Cardiac muscle cell (in vitro differentiated cells and primary cell): ENCODE measurements at regions not wholly inside any gene's neighbourhood (a gene's known extent, or its start where the extent isn't known, plus 50 kb on each side); places are given as distances from the start of the nearest gene placed in this dataset.
"Not testable (repeated sequence)": the region's sequence is repeated elsewhere in the genome, so short reads cannot be mapped to it uniquely, and the experiment has no call there.

Source experiments
- DNase-seq, 2 donors: peaks; one replicate each; pipeline versions ENCODE4 v3.0.0 to v3.0.0-alpha.2; 2010 to 2017; ENCODE audit warnings: low read depth in 1 of 2, low spot score in 1 of 2
- H3K27ac ChIP-seq: fragments of 200-600 bp; sonication (generic); 2 replicates; pipeline ENCODE4 v1.5.1; 2016
- H3K27me3 ChIP-seq: fragments of 200-600 bp; sonication (generic); 2 replicates; pipeline ENCODE4 v1.6.0; 2016; ENCODE audit warnings: control low read depth
- H3K36me3 ChIP-seq: fragments of 200-600 bp; sonication (generic); 2 replicates; pipeline ENCODE4 v1.5.1; 2016; ENCODE audit warnings: control low read depth
- H3K4me1 ChIP-seq: fragments of 200-600 bp; sonication (generic); 2 replicates; pipeline ENCODE4 v1.8.1; 2017; ENCODE audit warnings: low read depth, mild to moderate bottlenecking, mixed run types
- H3K4me3 ChIP-seq: fragments of 200-600 bp; sonication (generic); 2 replicates; pipeline ENCODE4 v1.5.1; 2016; ENCODE audit warnings: mild to moderate bottlenecking
- H3K9me3 ChIP-seq: fragments of 200-600 bp; sonication (generic); 2 replicates; pipeline ENCODE4 v1.5.1; 2017; ENCODE audit warnings: low read depth, mild to moderate bottlenecking, control low read depth
- TF ChIP-seq, protein P1 (sequence below): IDR thresholded peaks from 2 replicates; pipeline ENCODE4 v1.5.1; 2012; ENCODE audit warnings: low read depth, mild to moderate bottlenecking, low read length

DNA sequence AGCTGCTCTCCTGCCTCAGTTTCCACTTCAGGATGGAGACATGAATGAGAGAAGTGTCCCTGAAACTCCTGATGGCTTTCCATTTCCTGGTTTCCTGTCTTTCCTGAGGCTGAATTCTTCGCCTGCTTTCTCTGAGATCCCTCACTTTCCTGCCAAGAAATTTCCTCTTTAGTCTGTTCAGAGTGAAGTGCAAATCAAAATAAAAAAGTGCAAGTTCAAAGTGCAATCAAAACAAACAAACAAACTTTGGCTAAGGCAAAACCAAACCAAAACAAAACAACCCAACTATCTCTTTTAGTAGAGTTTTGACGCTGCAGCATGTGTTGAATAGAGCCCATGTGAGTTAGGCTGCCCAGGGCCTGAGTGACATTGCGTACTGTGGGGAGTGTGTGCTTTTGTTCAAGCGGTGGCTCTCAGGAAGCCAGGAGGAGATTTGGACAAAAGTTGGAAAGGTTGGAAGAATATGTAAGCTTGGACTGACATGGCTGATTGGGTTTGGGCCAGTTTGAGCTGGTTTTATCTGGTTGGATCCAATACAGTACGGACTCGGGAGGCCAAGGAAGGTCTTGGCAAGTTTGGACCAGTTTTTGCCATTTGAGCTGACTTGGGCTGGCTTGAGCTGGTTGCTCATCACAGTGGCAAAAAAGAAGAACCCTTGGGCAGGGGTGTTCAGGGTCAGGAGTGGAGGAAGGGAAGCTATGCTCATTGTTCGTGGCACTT lies 61.1 kb upstream of the TINAGL1 start:
- Histone ChIP-seq H3K36me3 (no peaks in the 10 kb centered on the region), H3K4me1 (no peaks in the 10 kb centered on the region), H3K27me3 (no peaks in the 10 kb centered on the region), H3K4me3 (no peak overlapping the region), H3K9me3 (no peaks in the 10 kb centered on the region), H3K27ac (no peak overlapping the region)
- TF ChIP-seq, protein P1, sequence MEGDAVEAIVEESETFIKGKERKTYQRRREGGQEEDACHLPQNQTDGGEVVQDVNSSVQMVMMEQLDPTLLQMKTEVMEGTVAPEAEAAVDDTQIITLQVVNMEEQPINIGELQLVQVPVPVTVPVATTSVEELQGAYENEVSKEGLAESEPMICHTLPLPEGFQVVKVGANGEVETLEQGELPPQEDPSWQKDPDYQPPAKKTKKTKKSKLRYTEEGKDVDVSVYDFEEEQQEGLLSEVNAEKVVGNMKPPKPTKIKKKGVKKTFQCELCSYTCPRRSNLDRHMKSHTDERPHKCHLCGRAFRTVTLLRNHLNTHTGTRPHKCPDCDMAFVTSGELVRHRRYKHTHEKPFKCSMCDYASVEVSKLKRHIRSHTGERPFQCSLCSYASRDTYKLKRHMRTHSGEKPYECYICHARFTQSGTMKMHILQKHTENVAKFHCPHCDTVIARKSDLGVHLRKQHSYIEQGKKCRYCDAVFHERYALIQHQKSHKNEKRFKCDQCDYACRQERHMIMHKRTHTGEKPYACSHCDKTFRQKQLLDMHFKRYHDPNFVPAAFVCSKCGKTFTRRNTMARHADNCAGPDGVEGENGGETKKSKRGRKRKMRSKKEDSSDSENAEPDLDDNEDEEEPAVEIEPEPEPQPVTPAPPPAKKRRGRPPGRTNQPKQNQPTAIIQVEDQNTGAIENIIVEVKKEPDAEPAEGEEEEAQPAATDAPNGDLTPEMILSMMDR = no peak
- no peak for DNase-seq

DNA sequence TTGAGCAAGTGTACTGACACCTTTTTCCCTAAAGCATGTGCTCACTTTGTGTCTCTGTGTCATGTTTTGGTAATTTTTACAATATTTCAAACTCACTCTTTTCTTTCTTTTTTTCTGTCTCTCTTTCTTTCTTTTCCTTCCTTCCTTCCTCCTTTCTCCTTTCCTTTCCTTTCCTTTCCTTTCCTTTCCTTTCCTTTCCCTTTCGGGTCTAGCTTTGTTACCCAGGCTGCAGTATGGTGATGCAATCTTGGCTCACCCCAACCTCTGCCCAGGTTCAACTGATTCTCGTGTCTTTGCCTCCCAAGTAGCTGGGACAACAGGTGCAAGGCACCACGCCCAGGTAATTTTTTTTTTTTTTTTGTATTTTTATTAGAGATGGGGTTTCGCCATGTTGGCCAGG lies 60.4 kb upstream of the TINAGL1 start:
- H3K4me3 ChIP-seq = no peak overlapping the region
- no peaks in the 10 kb centered on the region for H3K36me3 ChIP-seq
- DNase-seq = no peak
- TF ChIP-seq, protein P1 = no peak
- no peaks in the 10 kb centered on the region for H3K9me3 ChIP-seq
- H3K4me1 ChIP-seq = no peaks in the 10 kb centered on the region
- no peaks in the 10 kb centered on the region for H3K27me3 ChIP-seq
- H3K27ac ChIP-seq = no peak overlapping the region

DNA sequence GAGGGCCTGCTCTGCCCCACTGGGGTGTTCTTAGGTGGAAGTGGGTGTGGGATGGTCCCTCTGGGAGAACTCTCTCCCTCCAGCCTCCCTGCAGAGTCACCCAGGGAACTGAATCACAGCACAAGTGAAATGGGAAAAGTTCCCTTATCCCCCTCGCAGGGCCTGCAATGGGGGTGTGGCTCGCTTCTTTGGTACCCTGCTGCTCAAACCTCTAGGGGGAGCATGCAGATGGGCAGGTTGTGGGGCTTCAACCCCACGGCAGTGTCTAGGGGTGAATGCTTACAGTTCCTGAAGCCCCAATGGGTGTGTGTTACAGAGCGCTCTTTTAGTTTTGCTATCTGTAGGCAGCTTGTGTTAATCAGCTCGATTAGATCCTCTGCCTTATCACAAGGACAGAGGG lies 59.0 kb upstream of the TINAGL1 start:
- TF ChIP-seq, protein P1 = no peak
- no peaks in the 10 kb centered on the region for H3K9me3 ChIP-seq
- no peak overlapping the region for H3K4me3 ChIP-seq
- no peaks in the 10 kb centered on the region for H3K27me3 ChIP-seq
- no peaks in the 10 kb centered on the region for H3K36me3 ChIP-seq
- H3K27ac ChIP-seq = no peak overlapping the region
- no peaks in the 10 kb centered on the region for H3K4me1 ChIP-seq
- no peak for DNase-seq

DNA sequence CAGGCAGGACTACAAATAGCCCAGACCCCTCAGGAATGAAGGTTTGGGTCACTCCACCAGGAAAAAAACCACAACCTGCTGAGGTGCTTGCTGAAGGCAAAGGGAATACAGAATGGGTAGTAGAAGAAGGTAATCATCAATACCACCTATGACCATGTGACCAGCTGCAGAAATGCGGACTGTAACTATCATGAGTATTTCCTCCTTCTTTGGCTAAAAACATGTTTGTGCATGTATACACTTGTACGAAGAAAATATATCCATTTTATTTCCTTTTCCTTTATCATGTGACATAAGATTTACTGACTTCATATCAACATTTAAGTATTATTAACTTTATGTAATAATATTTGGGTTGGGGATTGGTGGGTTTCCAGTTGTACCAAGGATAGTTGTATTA lies 58.3 kb upstream of the TINAGL1 start:
- H3K27ac ChIP-seq, H3K9me3 ChIP-seq, H3K27me3 ChIP-seq, H3K4me1 ChIP-seq, H3K4me3 ChIP-seq, H3K36me3 ChIP-seq, DNase-seq: not testable (repeated sequence)

DNA sequence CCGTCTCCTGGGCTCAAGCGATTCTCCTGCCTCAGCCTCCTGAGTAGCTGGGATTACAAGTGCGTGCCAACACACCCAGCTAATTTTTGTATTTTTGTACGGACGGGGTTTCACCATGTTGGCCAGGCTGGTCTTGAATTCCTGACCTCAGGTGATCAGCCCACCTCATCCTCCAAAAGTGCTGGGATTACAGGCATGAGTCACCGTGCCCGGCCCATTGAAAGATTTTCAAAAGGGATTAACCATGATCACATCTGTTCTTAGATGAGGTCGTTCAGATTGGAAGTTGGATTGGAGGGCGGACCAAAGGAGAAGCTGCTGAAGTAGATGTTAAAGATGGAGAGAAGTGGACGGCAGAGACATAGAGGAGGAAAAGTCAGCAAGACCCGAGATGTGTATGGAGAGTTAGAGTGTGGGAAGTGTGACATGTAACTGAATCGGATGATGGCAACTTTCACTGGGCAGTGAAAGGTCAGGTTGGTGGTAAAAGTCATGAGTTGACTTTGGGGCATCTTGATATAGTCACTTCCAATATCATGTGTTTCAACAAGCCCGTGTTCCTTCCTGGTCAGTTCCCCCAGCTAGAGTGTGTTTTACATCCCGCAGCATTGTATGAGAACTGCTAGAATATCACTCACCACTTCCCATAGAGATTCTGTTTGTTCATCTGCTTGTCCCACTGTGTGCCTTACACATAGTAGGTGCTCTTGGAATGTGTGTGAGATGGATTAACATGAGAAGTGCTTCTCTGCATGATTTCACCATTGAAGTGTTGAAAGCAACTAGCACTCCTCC lies 54.4 kb upstream of the TINAGL1 start:
- H3K4me3 ChIP-seq = no peak overlapping the region
- H3K36me3 ChIP-seq = no peaks in the 10 kb centered on the region
- H3K27me3 ChIP-seq = no peaks in the 10 kb centered on the region
- H3K9me3 ChIP-seq = no peaks in the 10 kb centered on the region
- H3K4me1 ChIP-seq = no peaks in the 10 kb centered on the region
- no peak overlapping the region for H3K27ac ChIP-seq
- DNase-seq = no peak
- TF ChIP-seq, protein P1 = no peak

DNA sequence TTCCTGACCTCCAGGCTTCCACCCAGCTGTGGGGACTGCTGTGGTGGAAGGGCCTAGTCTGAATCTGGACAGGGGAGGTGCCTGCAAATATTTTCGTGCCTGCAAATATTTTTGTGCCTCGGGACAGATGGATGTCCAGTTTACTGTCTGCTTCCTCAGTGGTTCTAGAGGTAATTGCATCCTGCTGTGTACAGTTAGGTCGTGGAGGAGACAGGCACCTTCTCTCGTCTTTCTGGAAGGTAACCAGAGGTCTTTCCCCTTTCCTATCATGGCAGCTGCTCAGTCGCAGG lies 53.8 kb upstream of the TINAGL1 start:
- Histone ChIP-seq H3K27me3 (no peaks in the 10 kb centered on the region), H3K4me3 (no peak overlapping the region), H3K4me1 (no peaks in the 10 kb centered on the region), H3K36me3 (no peaks in the 10 kb centered on the region), H3K9me3 (no peaks in the 10 kb centered on the region), H3K27ac (no peak overlapping the region)
- no peak for DNase-seq
- TF ChIP-seq, protein P1 = no peak
